ENCODE measurements at regions not wholly inside any gene's neighbourhood (a gene's known extent, or its start where the extent isn't known, plus 50 kb on each side); places are given as distances from the start of the nearest gene placed in this dataset.

- FAIRE-seq (no peak), DNase-seq (ENCODE audit: low read depth, low spot score) (no peak)
- Histone ChIP-seq H3K27ac (ENCODE audit: insufficient read depth, low read depth, low read length) (no peak overlapping the region), H3K4me2 (ENCODE audit: insufficient read depth, low read length) (no peak overlapping the region), H3K4me3 (replicated peaks in 1 of 3; ENCODE audit: insufficient read depth in 1 of 3, low read depth in 1 of 3, low read length in 3 of 3) (no peak overlapping the region), H3K79me2 (ENCODE audit: control insufficient read depth, insufficient read depth, low read length) (no peaks in the 10 kb centered on the region), H4K20me1 (replicated peaks; ENCODE audit: control insufficient read depth, extremely low read depth, insufficient read depth, low read length) (no peaks in the 10 kb centered on the region), H3K27me3 (ENCODE audit: control insufficient read depth in 2 of 2, insufficient read depth in 2 of 2, low read length in 2 of 2) (no peaks in the 10 kb centered on the region), H3K9ac (replicated peaks; ENCODE audit: extremely low read depth, insufficient read depth, low read length) (no peak overlapping the region), H3K9me3 (replicated peaks; ENCODE audit: control insufficient read depth, insufficient read depth, low read length) (no peaks in the 10 kb centered on the region), H3K9me1 (replicated peaks; ENCODE audit: control insufficient read depth, extremely low read depth, insufficient read depth, low read length) (no peaks in the 10 kb centered on the region), H3K36me3 (ENCODE audit: control insufficient read depth in 2 of 2, extremely low read depth in 1 of 2, insufficient read depth in 2 of 2, low read length in 2 of 2) (no peaks in the 10 kb centered on the region), H2AFZ (ENCODE audit: low read depth, low read length) (no peak overlapping the region), H3K4me1 (ENCODE audit: control insufficient read depth, extremely low read depth, insufficient read depth, low read length) (no peaks in the 10 kb centered on the region)
- intact Hi-C loops (cut with micrococcal nuclease) = no loop called here
- TF ChIP-seq, protein P1, sequence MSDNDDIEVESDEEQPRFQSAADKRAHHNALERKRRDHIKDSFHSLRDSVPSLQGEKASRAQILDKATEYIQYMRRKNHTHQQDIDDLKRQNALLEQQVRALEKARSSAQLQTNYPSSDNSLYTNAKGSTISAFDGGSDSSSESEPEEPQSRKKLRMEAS (IDR thresholded peaks at IDR 0.05; ENCODE audit: insufficient read depth, insufficient read length) = no peak
- no peak for TF ChIP-seq EZH2 (IDR thresholded peaks at IDR 0.05; ENCODE audit: borderline replicate concordance, low read depth, low read length, severe bottlenecking)
- no peak for TF ChIP-seq POLR2A (IDR thresholded peaks at IDR 0.05; ENCODE audit: low read depth, low read length)
- BruUV-seq (replicated peaks) = no TSS peak
- ChIA-PET POLR2A (no interaction called here), CTCF (no interaction called here)
- dilution Hi-C loops (cut with MboI; ENCODE audit: extremely low pct_ligation_motif_present, low sequenced_read_pairs) = no loop called here
Observed at GRCh38 chr11:129734654-129735053, 81.0 kb upstream of the TMEM45B start.

- Histone ChIP-seq H3K27ac (ENCODE audit: insufficient read depth, low read depth, low read length) (no peak overlapping the region), H3K9me1 (replicated peaks; ENCODE audit: control insufficient read depth, extremely low read depth, insufficient read depth, low read length) (no peaks in the 10 kb centered on the region), H2AFZ (ENCODE audit: low read depth, low read length) (no peak overlapping the region), H4K20me1 (replicated peaks; ENCODE audit: control insufficient read depth, extremely low read depth, insufficient read depth, low read length) (no peaks in the 10 kb centered on the region), H3K27me3 (ENCODE audit: control insufficient read depth in 2 of 2, insufficient read depth in 2 of 2, low read length in 2 of 2) (no peaks in the 10 kb centered on the region), H3K9ac (replicated peaks; ENCODE audit: extremely low read depth, insufficient read depth, low read length) (no peak overlapping the region), H3K9me3 (replicated peaks; ENCODE audit: control insufficient read depth, insufficient read depth, low read length) (no peaks in the 10 kb centered on the region), H3K79me2 (ENCODE audit: control insufficient read depth, insufficient read depth, low read length) (no peaks in the 10 kb centered on the region), H3K4me1 (ENCODE audit: control insufficient read depth, extremely low read depth, insufficient read depth, low read length) (no peaks in the 10 kb centered on the region), H3K4me3 (replicated peaks in 1 of 3; ENCODE audit: insufficient read depth in 1 of 3, low read depth in 1 of 3, low read length in 3 of 3) (no peak overlapping the region), H3K4me2 (ENCODE audit: insufficient read depth, low read length) (no peak overlapping the region), H3K36me3 (ENCODE audit: control insufficient read depth in 2 of 2, extremely low read depth in 1 of 2, insufficient read depth in 2 of 2, low read length in 2 of 2) (no peaks in the 10 kb centered on the region)
- ChIA-PET CTCF (interaction anchor here (0.5 to 1.3 kb wide), 2 partner anchors 16 to 286 kb away, joined by 3 read pairs; no protein-coding TSS in a partner anchor), POLR2A (no interaction called here)
- dilution Hi-C loops (cut with MboI; ENCODE audit: extremely low pct_ligation_motif_present, low sequenced_read_pairs) = no loop called here
- no TSS peak for BruUV-seq (replicated peaks)
- TF ChIP-seq EZH2 (IDR thresholded peaks at IDR 0.05; ENCODE audit: borderline replicate concordance, low read depth, low read length, severe bottlenecking) = no peak
- TF ChIP-seq GATA2 (IDR thresholded peaks at IDR 0.05; ENCODE audit: insufficient read depth, insufficient read length, low read depth, low read length) = no peak
- TF ChIP-seq FOS (IDR thresholded peaks at IDR 0.05; ENCODE audit: borderline replicate concordance, insufficient read depth, low read length) = no peak
- TF ChIP-seq, protein P1 (IDR thresholded peaks at IDR 0.05; ENCODE audit: insufficient read depth, insufficient read length) = no peak
- no peak for TF ChIP-seq MYC (IDR thresholded peaks at IDR 0.05; ENCODE audit: low read depth, low read length)
- TF ChIP-seq POLR2A (IDR thresholded peaks at IDR 0.05; ENCODE audit: low read depth, low read length) = no peak
- TF ChIP-seq JUN (IDR thresholded peaks at IDR 0.05; ENCODE audit: borderline replicate concordance, insufficient read depth, insufficient read length, low read depth) = no peak
- TF ChIP-seq POLR2AphosphoS5 (IDR thresholded peaks at IDR 0.05; ENCODE audit: insufficient read depth, low read depth, low read length) = no peak
- TF ChIP-seq CTCF (IDR thresholded peaks at IDR 0.05; ENCODE audit: extremely low read depth in 1 of 2, insufficient read depth in 1 of 2, low read depth in 1 of 2, low read length in 2 of 2) = no peak
- intact Hi-C loops (cut with micrococcal nuclease) = no loop called here
- FAIRE-seq = no peak
- no peak for DNase-seq (ENCODE audit: low read depth, low spot score)
Observed at GRCh38 chr11:129737831-129738230, 77.8 kb upstream of the TMEM45B start.

All from endothelial cell of umbilical vein (primary cell).